NT2/D1 (cell line): ENCODE measurements at regions not wholly inside any gene's neighbourhood (a gene's known extent, or its start where the extent isn't known, plus 50 kb on each side); places are given as distances from the start of the nearest gene placed in this dataset.

Experiments used
- DNase-seq: peaks from one replicate; pipeline ENCODE4 v3.0.0-alpha.2; 2011; ENCODE audit warnings: low read depth, low spot score
- H3K27me3 ChIP-seq: 2 replicates; pipeline ENCODE4 v1.6.0; 2011; ENCODE audit warnings: mild to moderate bottlenecking; ENCODE audit not compliant: insufficient read length, insufficient read depth
- H3K36me3 ChIP-seq: 2 replicates; pipeline ENCODE4 v1.6.1; 2011; ENCODE audit warnings: mild to moderate bottlenecking, low read length, mixed read lengths; ENCODE audit not compliant: insufficient read depth, insufficient read length
- H3K4me1 ChIP-seq: 2 replicates; pipeline ENCODE4 v1.5.1; 2011; ENCODE audit not compliant: insufficient read depth, insufficient read length
- H3K4me3 ChIP-seq: 2 replicates; pipeline ENCODE4 v1.5.1; 2011; ENCODE audit warnings: low read depth; ENCODE audit not compliant: insufficient read length
- H3K9ac ChIP-seq: 2 replicates; pipeline ENCODE4 v1.6.0; 2011; ENCODE audit warnings: low read depth; ENCODE audit not compliant: insufficient read length
- H3K9me3 ChIP-seq: 2 replicates; pipeline ENCODE4 v1.5.1; 2011; ENCODE audit warnings: mild to moderate bottlenecking, low read length; ENCODE audit not compliant: insufficient read depth
- SUZ12 ChIP-seq: IDR thresholded peaks from 2 replicates; pipeline ENCODE4 v1.6.1; 2011; ENCODE audit not compliant: insufficient read length, insufficient read depth; ENCODE audit errors: extremely low read depth
- YY1 ChIP-seq: IDR thresholded peaks from 2 replicates; pipeline ENCODE4 v1.6.1; 2011; ENCODE audit not compliant: insufficient read length, insufficient read depth
- ZNF274 ChIP-seq: IDR thresholded peaks from 2 replicates; pipeline ENCODE4 v1.6.1; 2011; ENCODE audit warnings: mild to moderate bottlenecking, low read depth, low read length

- H3K9ac ChIP-seq, result no peak overlapping the region
Observed at GRCh38 chr15:72912121-72912520, 128.6 kb upstream of the ADPGK start.

GRCh38 chr15:72911626-72912025 lies 128.1 kb upstream of the ADPGK start:
- DNase-seq, result no peak
- Histone ChIP-seq H3K27me3 (no peaks in the 10 kb centered on the region), H3K36me3 (no peaks in the 10 kb centered on the region), H3K4me3 (no peak overlapping the region), H3K4me1 (no peaks in the 10 kb centered on the region), H3K9me3 (no peaks in the 10 kb centered on the region), H3K9ac (no peak overlapping the region)
- TF ChIP-seq ZNF274 (no peak), SUZ12 (no peak), YY1 (no peak)

More at GRCh38 chr15:72912121-72912520, 128.6 kb upstream of the ADPGK start:
- H3K9me3 ChIP-seq, result no peaks in the 10 kb centered on the region
- DNase-seq, result no peak
- no peaks in the 10 kb centered on the region for H3K4me1 ChIP-seq
- TF ChIP-seq ZNF274 (no peak), YY1 (no peak), SUZ12 (no peak)
- no peaks in the 10 kb centered on the region for H3K36me3 ChIP-seq
- no peak overlapping the region for H3K4me3 ChIP-seq
- no peaks in the 10 kb centered on the region for H3K27me3 ChIP-seq

- Histone ChIP-seq H3K4me3 (no peak overlapping the region), H3K36me3 (no peaks in the 10 kb centered on the region), H3K4me1 (no peaks in the 10 kb centered on the region), H3K9ac (no peak overlapping the region), H3K9me3 (no peaks in the 10 kb centered on the region), H3K27me3 (no peaks in the 10 kb centered on the region)
- DNase-seq, result no peak
- TF ChIP-seq YY1, result no peak
- TF ChIP-seq ZNF274, result no peak
- TF ChIP-seq SUZ12, result no peak
Observed at GRCh38 chr15:72908713-72909112, 125.2 kb upstream of the ADPGK start.

- TF ChIP-seq YY1 (no peak), ZNF274 (no peak), SUZ12 (no peak)
- Histone ChIP-seq H3K27me3 (no peaks in the 10 kb centered on the region), H3K9me3 (no peaks in the 10 kb centered on the region), H3K9ac (no peak overlapping the region), H3K36me3 (no peaks in the 10 kb centered on the region), H3K4me1 (no peaks in the 10 kb centered on the region), H3K4me3 (no peak overlapping the region)
- DNase-seq, result no peak
Observed at GRCh38 chr15:72907733-72908132, 124.2 kb upstream of the ADPGK start.

- no peaks in the 10 kb centered on the region for H3K36me3 ChIP-seq
- H3K4me1 ChIP-seq, result no peaks in the 10 kb centered on the region
- H3K4me3 ChIP-seq, result no peak overlapping the region
- H3K9me3 ChIP-seq, result no peaks in the 10 kb centered on the region; the same call in 1 of the 2 replicates
- H3K9ac ChIP-seq, result no peak overlapping the region
- no peak for DNase-seq
- TF ChIP-seq SUZ12 (no peak), ZNF274 (no peak), YY1 (no peak)
- H3K27me3 ChIP-seq, result no peaks in the 10 kb centered on the region
Observed at GRCh38 chr15:72902919-72903260, 119.3 kb upstream of the ADPGK start.

GRCh38 chr15:72902245-72902918 lies 118.8 kb upstream of the ADPGK start:
- H3K36me3 ChIP-seq, result no peaks in the 10 kb centered on the region

GRCh38 chr15:72892986-72893385 lies 109.4 kb upstream of the ADPGK start:
- H3K36me3 ChIP-seq, result no peaks in the 10 kb centered on the region
- no peak overlapping the region for H3K9ac ChIP-seq
- H3K4me3 ChIP-seq, result no peak overlapping the region
- H3K9me3 ChIP-seq, result no peaks in the 10 kb centered on the region
- no peak for DNase-seq
- no peaks in the 10 kb centered on the region for H3K4me1 ChIP-seq
- TF ChIP-seq YY1, result no peak
- TF ChIP-seq SUZ12, result no peak
- TF ChIP-seq ZNF274, result no peak
- no peaks in the 10 kb centered on the region for H3K27me3 ChIP-seq

More at GRCh38 chr15:72902245-72902918, 118.8 kb upstream of the ADPGK start:
- H3K4me1 ChIP-seq, result no peaks in the 10 kb centered on the region
- H3K27me3 ChIP-seq, result no peaks in the 10 kb centered on the region
- no peak for DNase-seq
- H3K9me3 ChIP-seq, result no peaks in the 10 kb centered on the region; the same call in 1 of the 2 replicates
- H3K4me3 ChIP-seq, result no peak overlapping the region
- H3K9ac ChIP-seq, result no peak overlapping the region
- TF ChIP-seq ZNF274 (no peak), SUZ12 (no peak), YY1 (no peak)
